Smooth muscle cell (in vitro differentiated cells): ENCODE measurements at regions not wholly inside any gene's neighbourhood (a gene's known extent, or its start where the extent isn't known, plus 50 kb on each side); places are given as distances from the start of the nearest gene placed in this dataset.

Source experiments
- DNase-seq: peaks from one replicate; lab custom pipeline; 2025; ENCODE audit not compliant: unreplicated experiment; lab: John Stamatoyannopoulos, UW
- H2AFZ ChIP-seq: fragments of 200-600 bp; sonication (generic); 2 replicates; pipeline ENCODE4 v1.6.0; 2016; ENCODE audit warnings: antibody characterized with exemption, low read depth, mild to moderate bottlenecking
- H3F3A ChIP-seq: fragments of 200-600 bp; sonication (generic); 2 replicates; pipeline ENCODE4 v1.6.0; 2017; ENCODE audit warnings: antibody characterized with exemption, low read depth
- H3K27ac ChIP-seq: fragments of 200-600 bp; sonication (generic); 2 replicates; pipeline ENCODE4 v1.5.1; 2016; ENCODE audit warnings: low read depth, mild to moderate bottlenecking
- H3K27me3 ChIP-seq: fragments of 200-600 bp; sonication (generic); 2 replicates; pipeline ENCODE4 v1.6.1; 2016; ENCODE audit warnings: low read depth, mild to moderate bottlenecking
- H3K36me3 ChIP-seq: fragments of 200-600 bp; sonication (generic); 2 replicates; pipeline ENCODE4 v1.5.1; 2016; ENCODE audit warnings: low read depth
- H3K4me1 ChIP-seq: fragments of 200-600 bp; sonication (generic); 2 replicates; pipeline ENCODE4 v1.5.1; 2016; ENCODE audit warnings: low read depth
- H3K4me2 ChIP-seq: fragments of 200-600 bp; sonication (generic); 2 replicates; pipeline ENCODE4 v1.6.0; 2016; ENCODE audit warnings: mild to moderate bottlenecking
- H3K4me3 ChIP-seq: fragments of 200-600 bp; sonication (generic); 2 replicates; pipeline ENCODE4 v1.5.1; 2016; ENCODE audit warnings: mild to moderate bottlenecking
- H3K79me2 ChIP-seq: fragments of 200-600 bp; sonication (generic); 2 replicates; pipeline ENCODE4 v1.6.0; 2016; ENCODE audit warnings: low read depth, mild to moderate bottlenecking
- H3K9ac ChIP-seq: fragments of 200-600 bp; sonication (generic); 2 replicates; pipeline ENCODE4 v1.6.0; 2016; ENCODE audit warnings: low read depth
- H3K9me3 ChIP-seq: fragments of 200-600 bp; sonication (generic); replicated peaks from 2 replicates; pipeline ENCODE4 v1.5.1; 2016; ENCODE audit warnings: low read depth
- H4K20me1 ChIP-seq: fragments of 200-600 bp; sonication (generic); 2 replicates; pipeline ENCODE4 v1.6.0; 2016; ENCODE audit warnings: low read depth
- CTCF ChIP-seq: fragments of 200-600 bp; sonication (generic); IDR thresholded peaks from 2 replicates; pipeline ENCODE4 v1.5.1; 2017; ENCODE audit warnings: borderline replicate concordance, mild to moderate bottlenecking, antibody characterized with exemption; ENCODE audit not compliant: insufficient read depth, poor library complexity, severe bottlenecking
- WGBS: methylation state at CpG from one replicate; pipeline ENCODE4 v1.1.7; 2016; ENCODE audit warnings: low lambda C conversion rate; 5-methylcytosine and 5-hydroxymethylcytosine counted together

- no peak for DNase-seq
- H3K36me3 ChIP-seq: no peaks in the 10 kb centered on the region
- H3K9ac ChIP-seq: no peak overlapping the region
- WGBS: 96% methylated on average over 1 of the region's 1 CpG
- no peak for TF ChIP-seq CTCF
- H3K27ac ChIP-seq: no peak overlapping the region
- no peaks in the 10 kb centered on the region for H3K79me2 ChIP-seq
- H2AFZ ChIP-seq: no peak overlapping the region
- no peak overlapping the region for H3K4me2 ChIP-seq
- no peaks in the 10 kb centered on the region for H4K20me1 ChIP-seq
- no peaks in the 10 kb centered on the region for H3K27me3 ChIP-seq
- no peaks in the 10 kb centered on the region for H3F3A ChIP-seq
- H3K9me3 ChIP-seq: no peaks in the 10 kb centered on the region
- no peaks in the 10 kb centered on the region for H3K4me1 ChIP-seq
- no peak overlapping the region for H3K4me3 ChIP-seq
Observed at GRCh38 chr11:34756591-34756990, 135.7 kb downstream of the EHF start.

- no peak for DNase-seq
- no peaks in the 10 kb centered on the region for H3K27me3 ChIP-seq
- no peaks in the 10 kb centered on the region for H3F3A ChIP-seq
- no peaks in the 10 kb centered on the region for H3K9me3 ChIP-seq
- no peak overlapping the region for H2AFZ ChIP-seq
- H3K36me3 ChIP-seq: no peaks in the 10 kb centered on the region
- H4K20me1 ChIP-seq: no peaks in the 10 kb centered on the region
- no peak overlapping the region for H3K4me3 ChIP-seq
- no peaks in the 10 kb centered on the region for H3K79me2 ChIP-seq
- WGBS: 92% methylated on average over 7 of the region's 7 CpGs
- TF ChIP-seq CTCF: no peak
- H3K9ac ChIP-seq: no peak overlapping the region
- no peak overlapping the region for H3K4me2 ChIP-seq
- H3K4me1 ChIP-seq: no peaks in the 10 kb centered on the region
- no peak overlapping the region for H3K27ac ChIP-seq
Observed at GRCh38 chr11:34755671-34756070, 134.8 kb downstream of the EHF start.

DNA sequence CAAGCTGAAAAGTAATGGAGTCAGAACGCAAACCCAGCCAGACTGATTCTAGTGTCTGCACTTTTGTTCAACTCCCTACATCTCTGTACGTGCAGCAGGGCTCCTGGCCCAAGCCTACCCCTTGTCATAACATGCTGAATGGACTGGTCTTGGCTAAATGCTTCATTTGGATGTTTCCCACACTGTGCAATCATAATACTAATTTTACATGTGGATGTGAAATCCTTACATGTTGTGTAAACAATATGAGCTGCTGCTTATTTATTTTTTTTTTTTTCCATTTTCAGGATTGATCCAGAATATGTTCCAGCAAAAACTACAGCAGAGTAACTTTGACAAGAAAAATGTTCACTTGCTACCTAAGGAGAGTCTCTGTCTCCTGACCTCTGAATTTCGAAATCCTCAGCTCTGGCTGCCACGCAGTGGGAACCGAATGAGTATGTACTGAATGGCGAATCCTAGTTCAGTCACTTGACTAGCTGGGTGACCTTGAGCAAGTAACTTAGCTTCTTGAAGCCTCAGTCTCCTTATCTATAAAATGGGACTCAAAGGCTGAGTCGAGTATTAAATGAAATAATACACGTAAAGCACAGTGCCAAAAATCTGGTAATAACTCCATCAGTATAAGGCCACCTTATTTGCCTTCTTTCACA, 133.4 kb downstream of the EHF start:
- Histone ChIP-seq H3K4me1 (no peaks in the 10 kb centered on the region), H3F3A (no peaks in the 10 kb centered on the region), H3K9ac (no peak overlapping the region), H3K27ac (no peak overlapping the region), H3K79me2 (no peaks in the 10 kb centered on the region), H3K4me2 (no peak overlapping the region), H3K27me3 (no peaks in the 10 kb centered on the region), H4K20me1 (no peaks in the 10 kb centered on the region), H3K9me3 (no peaks in the 10 kb centered on the region), H2AFZ (no peak overlapping the region), H3K36me3 (no peaks in the 10 kb centered on the region), H3K4me3 (no peak overlapping the region)
- no peak for TF ChIP-seq CTCF
- 98% methylated on average over 8 of the region's 8 CpGs for WGBS
- no peak for DNase-seq
